ENCODE measurements at regions not wholly inside any gene's neighbourhood (a gene's known extent, or its start where the extent isn't known, plus 50 kb on each side); places are given as distances from the start of the nearest gene placed in this dataset.

- no peak for TF ChIP-seq CTCF (IDR thresholded peaks at IDR 0.05)
Measured at GRCh38 chr3:80152692-80153091, 384.9 kb upstream of the ROBO1 start.

GRCh38 chr3:80142714-80143113, 374.9 kb upstream of the ROBO1 start:
- no peak for TF ChIP-seq CTCF (IDR thresholded peaks at IDR 0.05)

- no peak for TF ChIP-seq CTCF (IDR thresholded peaks at IDR 0.05)
Measured at GRCh38 chr3:80141557-80141956, 373.8 kb upstream of the ROBO1 start.

- TF ChIP-seq CTCF (IDR thresholded peaks at IDR 0.05) = no peak
Measured at GRCh38 chr3:80116281-80116680, 348.5 kb upstream of the ROBO1 start.

- TF ChIP-seq CTCF (IDR thresholded peaks at IDR 0.05) = no peak
Measured at GRCh38 chr3:80114694-80115093, 346.9 kb upstream of the ROBO1 start.

- TF ChIP-seq CTCF (IDR thresholded peaks at IDR 0.05) = no peak
Measured at GRCh38 chr3:80113331-80113730, 345.5 kb upstream of the ROBO1 start.

GRCh38 chr3:80099559-80100066, 331.8 kb upstream of the ROBO1 start:
- TF ChIP-seq CTCF (IDR thresholded peaks at IDR 0.05) = no peak

- TF ChIP-seq CTCF (IDR thresholded peaks at IDR 0.05) = no peak
Measured at GRCh38 chr3:80097674-80098073, 329.9 kb upstream of the ROBO1 start.
